Spinal cord (tissue), 10 donors: ENCODE measurements at regions not wholly inside any gene's neighbourhood (a gene's known extent, or its start where the extent isn't known, plus 50 kb on each side); places are given as distances from the start of the nearest gene placed in this dataset. TPM values are rescaled to one million over a fixed set of nuclear protein-coding genes. Genes with fewer than 3 reads are reported as not detected.

Source experiments
- DNase-seq, 6 donors: peaks; one replicate each; pipeline versions ENCODE4 v3.0.0 to v3.0.0-alpha.2; 2013 to 2015; ENCODE audit warnings: low spot score in 6 of 6, low read depth in 4 of 6
- H3K27ac ChIP-seq: one replicate; pipeline ENCODE4 v1.5.1; 2013; ENCODE audit warnings: low read depth, low read length, control low read depth
- H3K27me3 ChIP-seq: one replicate; pipeline ENCODE4 v1.6.1; 2013; ENCODE audit warnings: low read length; ENCODE audit not compliant: control insufficient read depth, insufficient read depth
- H3K36me3 ChIP-seq: one replicate; pipeline ENCODE4 v1.6.1; 2013; ENCODE audit warnings: low read length; ENCODE audit not compliant: control insufficient read depth, insufficient read depth
- H3K4me1 ChIP-seq: one replicate; pipeline ENCODE4 v1.6.1; 2013; ENCODE audit warnings: low read length; ENCODE audit not compliant: control insufficient read depth, insufficient read depth
- H3K4me3 ChIP-seq: one replicate; pipeline ENCODE4 v1.5.1; 2013; ENCODE audit warnings: low read depth, low read length, control low read depth
- H3K9me3 ChIP-seq: one replicate; pipeline ENCODE4 v1.6.1; 2013; ENCODE audit warnings: low read length; ENCODE audit not compliant: control insufficient read depth, insufficient read depth
- WGBS: methylation state at CpG from one replicate; pipeline ENCODE4 v1.1.5; 2013; ENCODE audit warnings: missing lambda C conversion rate; ENCODE audit not compliant: insufficient coverage; 5-methylcytosine and 5-hydroxymethylcytosine counted together
- small RNA-seq: library from RNA; depleted of rRNA; stranded (forward); fragments of <200 nt; gene quantifications from one replicate; pipeline ENCODE3, GENCODE V24; 2014; ENCODE audit warnings: low replicate concordance
- donor health status: healthy.

- no peak for DNase-seq
- no peaks in the 10 kb centered on the region for H3K27me3 ChIP-seq
- no peaks in the 10 kb centered on the region for H3K9me3 ChIP-seq
- H3K4me3 ChIP-seq: no peak overlapping the region
- peaks cover 22% of the 10 kb centered on the region for H3K4me1 ChIP-seq
- WGBS: 40% methylated on average over 3 of the region's 9 CpGs
- no peaks in the 10 kb centered on the region for H3K36me3 ChIP-seq
- H3K27ac ChIP-seq: peak overlapping the region; percentile 70
These were observed 53.1 kb upstream of the ZNF648 start for GRCh38 chr1:182114627-182115023.

- Histone ChIP-seq H3K27ac (peak overlapping the region; percentile 70), H3K4me1 (peaks cover 22% of the 10 kb centered on the region), H3K4me3 (no peak overlapping the region), H3K36me3 (no peaks in the 10 kb centered on the region), H3K9me3 (no peaks in the 10 kb centered on the region), H3K27me3 (no peaks in the 10 kb centered on the region)
- 26% methylated on average over 6 of the region's 9 CpGs for WGBS
- peak; percentile 65 to 93 (median 79) for DNase-seq
These were observed 52.5 kb upstream of the ZNF648 start for GRCh38 chr1:182113879-182114626.

- H3K4me1 ChIP-seq: peaks cover 22% of the 10 kb centered on the region
- H3K27me3 ChIP-seq: no peaks in the 10 kb centered on the region
- no peak overlapping the region for H3K4me3 ChIP-seq
- peak in 1 of 6 donors; percentile 47 for DNase-seq
- 79% methylated on average over 1 of the region's 5 CpGs for WGBS
- H3K9me3 ChIP-seq: no peaks in the 10 kb centered on the region
- H3K27ac ChIP-seq: no peak overlapping the region
- H3K36me3 ChIP-seq: no peaks in the 10 kb centered on the region
These were observed 50.0 kb upstream of the ZNF648 start for GRCh38 chr1:182111496-182111895.

Small RNA genes lying in the stretch of these regions (small RNA-seq; reads per million reads assigned to genes)
- gene RNU6-152P: not detected
